Calu3 (cell line): ENCODE measurements at regions not wholly inside any gene's neighbourhood (a gene's known extent, or its start where the extent isn't known, plus 50 kb on each side); places are given as distances from the start of the nearest gene placed in this dataset.
"Not testable (repeated sequence)": the region's sequence is repeated elsewhere in the genome, so short reads cannot be mapped to it uniquely, and the experiment has no call there.

Experiments
- BruUV-seq: library from RNA; stranded (reverse); fragments of 400-500 nt; replicated peaks from 2 replicates; lab custom pipeline; 2021; lab: Mats Ljungman, UMichigan
- CTCF ChIA-PET: fragments of 300-600 bp; sonication (Branson Sonifier 250); formaldehyde crosslinking; loops from one replicate; lab custom pipeline; 2022; ENCODE audit warnings: antibody characterized with exemption; lab: Charles Lee
- DNase-seq: peaks from one replicate; pipeline ENCODE4 v3.0.0; 2022
- H3K27ac Mint-ChIP-seq: one replicate; pipeline ENCODE4 v1.8.0; 2022; ENCODE audit warnings: mixed read lengths; ENCODE audit not compliant: unreplicated experiment
- H3K27me3 Mint-ChIP-seq: one replicate; pipeline ENCODE4 v1.8.0; 2022; ENCODE audit warnings: mixed read lengths; ENCODE audit not compliant: unreplicated experiment
- H3K36me3 Mint-ChIP-seq: one replicate; pipeline ENCODE4 v1.8.0; 2022; ENCODE audit warnings: mild to moderate bottlenecking, moderate library complexity, mixed read lengths; ENCODE audit not compliant: insufficient read depth, unreplicated experiment
- H3K4me1 Mint-ChIP-seq: one replicate; pipeline ENCODE4 v1.8.0; 2022; ENCODE audit warnings: mild to moderate bottlenecking, low read depth, mixed read lengths; ENCODE audit not compliant: unreplicated experiment
- H3K4me3 Mint-ChIP-seq: one replicate; pipeline ENCODE4 v1.8.0; 2022; ENCODE audit warnings: mild to moderate bottlenecking, low read depth, moderate library complexity, mixed read lengths; ENCODE audit not compliant: unreplicated experiment
- H3K9me3 Mint-ChIP-seq: one replicate; pipeline ENCODE4 v1.8.0; 2022; ENCODE audit warnings: low read depth, mixed read lengths; ENCODE audit not compliant: unreplicated experiment
- CTCF ChIP-seq: fragments of 200-600 bp; IDR thresholded peaks from one replicate; pipeline ENCODE4 v1.8.0; 2022; ENCODE audit warnings: antibody characterized with exemption; ENCODE audit not compliant: unreplicated experiment
- intact Hi-C: fragments of 100-400 bp; cut with micrococcal nuclease; formaldehyde crosslinking; loops from one replicate; pipeline ENCODE4 v1.10.0; 2022; ENCODE audit not compliant: unreplicated experiment

- H3K27ac Mint-ChIP-seq, result no peak overlapping the region
- H3K27me3 Mint-ChIP-seq, result no peaks in the 10 kb centered on the region
- H3K9me3 Mint-ChIP-seq, result peaks cover 6% of the 10 kb centered on the region
- CTCF ChIA-PET, result no interaction called here
- TF ChIP-seq CTCF, result no peak
- DNase-seq, result no peak
- H3K36me3 Mint-ChIP-seq, result no peaks in the 10 kb centered on the region
- H3K4me3 Mint-ChIP-seq, result no peak overlapping the region
- H3K4me1 Mint-ChIP-seq, result no peaks in the 10 kb centered on the region
- intact Hi-C loops, result no loop called here
- no TSS peak for BruUV-seq
These were observed 240.2 kb downstream of the NEBL start for GRCh38 chr10:20656886-20657285.

DNA sequence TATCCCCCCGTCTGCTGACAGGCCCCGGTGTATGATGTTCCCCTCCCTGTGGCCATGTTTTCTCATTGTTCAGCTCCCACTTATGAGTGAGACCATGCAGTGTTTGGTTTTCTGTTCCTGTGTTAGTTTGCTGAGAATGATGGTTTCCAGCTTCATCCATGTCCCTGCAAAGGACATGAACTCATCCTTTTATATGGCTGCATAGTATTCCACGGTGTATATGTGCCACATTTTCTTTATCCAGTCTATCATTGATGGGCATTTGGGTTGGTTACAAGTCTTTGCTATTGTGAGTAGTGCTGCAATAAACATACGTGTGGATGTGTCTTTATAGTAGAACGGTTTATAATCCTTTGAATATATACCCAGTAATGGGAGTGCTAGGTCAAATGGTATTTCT lies 244.7 kb downstream of the NEBL start:
- intact Hi-C loops, H3K4me3 Mint-ChIP-seq, BruUV-seq, CTCF ChIA-PET, H3K4me1 Mint-ChIP-seq, H3K9me3 Mint-ChIP-seq, H3K27me3 Mint-ChIP-seq, DNase-seq, H3K27ac Mint-ChIP-seq, H3K36me3 Mint-ChIP-seq: not testable (repeated sequence)

- DNase-seq, result no peak
- H3K36me3 Mint-ChIP-seq, result no peaks in the 10 kb centered on the region
- H3K4me3 Mint-ChIP-seq, result no peak overlapping the region
- H3K9me3 Mint-ChIP-seq, result peaks cover 7% of the 10 kb centered on the region
- CTCF ChIA-PET, result no interaction called here
- TF ChIP-seq CTCF, result no peak
- no peak overlapping the region for H3K27ac Mint-ChIP-seq
- H3K27me3 Mint-ChIP-seq, result no peaks in the 10 kb centered on the region
- H3K4me1 Mint-ChIP-seq, result no peaks in the 10 kb centered on the region
- intact Hi-C loops, result no loop called here
- no TSS peak for BruUV-seq
These were observed 248.7 kb downstream of the NEBL start for GRCh38 chr10:20648263-20648874.

- peaks cover 7% of the 10 kb centered on the region for H3K9me3 Mint-ChIP-seq
- no peaks in the 10 kb centered on the region for H3K36me3 Mint-ChIP-seq
- H3K4me3 Mint-ChIP-seq, result no peak overlapping the region
- no peaks in the 10 kb centered on the region for H3K27me3 Mint-ChIP-seq
- DNase-seq, result no peak
- intact Hi-C loops, result no loop called here
- no peaks in the 10 kb centered on the region for H3K4me1 Mint-ChIP-seq
- BruUV-seq, result no TSS peak
- no peak overlapping the region for H3K27ac Mint-ChIP-seq
- TF ChIP-seq CTCF, result no peak
- CTCF ChIA-PET, result no interaction called here
These were observed 249.4 kb downstream of the NEBL start for GRCh38 chr10:20647756-20648155.

GRCh38 chr10:20644421-20644820 lies 252.7 kb downstream of the NEBL start:
- H3K9me3 Mint-ChIP-seq, result peaks cover 3% of the 10 kb centered on the region
- no peak for TF ChIP-seq CTCF
- BruUV-seq, result no TSS peak
- H3K4me1 Mint-ChIP-seq, result no peaks in the 10 kb centered on the region
- CTCF ChIA-PET, result no interaction called here
- no peaks in the 10 kb centered on the region for H3K27me3 Mint-ChIP-seq
- DNase-seq, result no peak
- no peaks in the 10 kb centered on the region for H3K36me3 Mint-ChIP-seq
- no peak overlapping the region for H3K4me3 Mint-ChIP-seq
- no peak overlapping the region for H3K27ac Mint-ChIP-seq
- intact Hi-C loops, result no loop called here
